ENCODE measurements at regions not wholly inside any gene's neighbourhood (a gene's known extent, or its start where the extent isn't known, plus 50 kb on each side); places are given as distances from the start of the nearest gene placed in this dataset.

DNA sequence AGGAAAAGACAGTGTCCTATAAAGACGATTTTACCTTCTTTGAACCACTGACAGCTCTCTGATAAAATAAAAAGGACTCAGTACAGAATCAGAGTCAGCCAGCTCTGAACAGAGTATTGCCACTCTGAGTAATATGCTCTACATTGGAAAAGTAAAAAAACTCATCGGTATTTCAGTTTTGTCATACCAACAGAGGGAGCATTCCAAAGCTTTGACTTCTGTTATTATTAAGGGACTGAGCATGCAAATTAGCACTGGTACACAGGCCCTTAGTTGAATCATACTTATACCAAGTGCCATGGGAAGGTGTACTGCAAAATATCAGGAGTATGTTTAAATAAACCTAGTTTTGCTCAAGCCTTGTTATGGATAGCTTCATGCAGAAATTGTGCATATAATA, 509.0 kb upstream of the KIF2B start:
- no peak overlapping the region for H3K4me2 ChIP-seq (ENCODE audit: low read length)
- H3K79me2 ChIP-seq (ENCODE audit: low read length): no peaks in the 10 kb centered on the region
- H3K9ac ChIP-seq (ENCODE audit: low read length): no peak overlapping the region
- no peak overlapping the region for H3K27ac ChIP-seq (ENCODE audit: low read length)
- H3K36me3 ChIP-seq (replicated peaks; ENCODE audit: low read depth, low read length): no peaks in the 10 kb centered on the region
- no peaks in the 10 kb centered on the region for H3K4me1 ChIP-seq (ENCODE audit: low read length)
- H2AFZ ChIP-seq (ENCODE audit: low read depth, low read length): no peak overlapping the region
- no peaks in the 10 kb centered on the region for H4K20me1 ChIP-seq (ENCODE audit: insufficient read depth, low read length)
- TF ChIP-seq, protein P1, sequence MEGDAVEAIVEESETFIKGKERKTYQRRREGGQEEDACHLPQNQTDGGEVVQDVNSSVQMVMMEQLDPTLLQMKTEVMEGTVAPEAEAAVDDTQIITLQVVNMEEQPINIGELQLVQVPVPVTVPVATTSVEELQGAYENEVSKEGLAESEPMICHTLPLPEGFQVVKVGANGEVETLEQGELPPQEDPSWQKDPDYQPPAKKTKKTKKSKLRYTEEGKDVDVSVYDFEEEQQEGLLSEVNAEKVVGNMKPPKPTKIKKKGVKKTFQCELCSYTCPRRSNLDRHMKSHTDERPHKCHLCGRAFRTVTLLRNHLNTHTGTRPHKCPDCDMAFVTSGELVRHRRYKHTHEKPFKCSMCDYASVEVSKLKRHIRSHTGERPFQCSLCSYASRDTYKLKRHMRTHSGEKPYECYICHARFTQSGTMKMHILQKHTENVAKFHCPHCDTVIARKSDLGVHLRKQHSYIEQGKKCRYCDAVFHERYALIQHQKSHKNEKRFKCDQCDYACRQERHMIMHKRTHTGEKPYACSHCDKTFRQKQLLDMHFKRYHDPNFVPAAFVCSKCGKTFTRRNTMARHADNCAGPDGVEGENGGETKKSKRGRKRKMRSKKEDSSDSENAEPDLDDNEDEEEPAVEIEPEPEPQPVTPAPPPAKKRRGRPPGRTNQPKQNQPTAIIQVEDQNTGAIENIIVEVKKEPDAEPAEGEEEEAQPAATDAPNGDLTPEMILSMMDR (IDR thresholded peaks at IDR 0.05; ENCODE audit: low read depth, low read length): no peak
- no peak for TF ChIP-seq EZH2phosphoT487 (IDR thresholded peaks at IDR 0.05; ENCODE audit: low read depth)
- H3K27me3 ChIP-seq (ENCODE audit: low read depth, low read length): no peaks in the 10 kb centered on the region
- no peak overlapping the region for H3K4me3 ChIP-seq (ENCODE audit: low read length)
- H3K9me3 ChIP-seq (ENCODE audit: insufficient read depth, low read length): no peaks in the 10 kb centered on the region

DNA sequence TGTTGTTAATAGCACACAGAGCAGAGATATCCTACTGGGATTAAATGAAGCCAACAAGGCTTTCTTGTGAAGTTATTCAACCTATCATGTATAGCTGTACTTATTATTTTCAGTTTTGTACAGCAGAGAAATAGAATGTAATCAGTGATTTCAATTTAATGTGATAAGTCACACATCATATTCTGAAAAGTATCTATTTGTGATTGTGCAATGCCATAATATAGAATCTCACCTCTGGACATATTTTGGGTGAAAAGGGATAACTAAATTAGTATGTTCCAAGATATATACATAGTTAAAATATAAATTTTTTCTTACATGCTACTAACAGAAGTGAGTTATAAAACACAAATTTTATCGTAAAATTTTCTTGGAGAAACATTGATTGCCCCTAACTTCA, 544.3 kb upstream of the KIF2B start:
- no peaks in the 10 kb centered on the region for H3K4me1 ChIP-seq (ENCODE audit: low read length)
- no peak overlapping the region for H3K27ac ChIP-seq (ENCODE audit: low read length)
- H3K79me2 ChIP-seq (ENCODE audit: low read length): no peaks in the 10 kb centered on the region
- no peaks in the 10 kb centered on the region for H3K9me3 ChIP-seq (ENCODE audit: insufficient read depth, low read length)
- no peak overlapping the region for H3K4me3 ChIP-seq (ENCODE audit: low read length)
- no peaks in the 10 kb centered on the region for H3K27me3 ChIP-seq (ENCODE audit: low read depth, low read length)
- no peaks in the 10 kb centered on the region for H4K20me1 ChIP-seq (ENCODE audit: insufficient read depth, low read length)
- H3K9ac ChIP-seq (ENCODE audit: low read length): no peak overlapping the region
- H3K4me2 ChIP-seq (ENCODE audit: low read length): no peak overlapping the region
- TF ChIP-seq EZH2phosphoT487 (IDR thresholded peaks at IDR 0.05; ENCODE audit: low read depth): no peak
- TF ChIP-seq, protein P1 (IDR thresholded peaks at IDR 0.05; ENCODE audit: low read depth, low read length): no peak
- H3K36me3 ChIP-seq (replicated peaks; ENCODE audit: low read depth, low read length): no peaks in the 10 kb centered on the region
- no peak overlapping the region for H2AFZ ChIP-seq (ENCODE audit: low read depth, low read length)

DNA sequence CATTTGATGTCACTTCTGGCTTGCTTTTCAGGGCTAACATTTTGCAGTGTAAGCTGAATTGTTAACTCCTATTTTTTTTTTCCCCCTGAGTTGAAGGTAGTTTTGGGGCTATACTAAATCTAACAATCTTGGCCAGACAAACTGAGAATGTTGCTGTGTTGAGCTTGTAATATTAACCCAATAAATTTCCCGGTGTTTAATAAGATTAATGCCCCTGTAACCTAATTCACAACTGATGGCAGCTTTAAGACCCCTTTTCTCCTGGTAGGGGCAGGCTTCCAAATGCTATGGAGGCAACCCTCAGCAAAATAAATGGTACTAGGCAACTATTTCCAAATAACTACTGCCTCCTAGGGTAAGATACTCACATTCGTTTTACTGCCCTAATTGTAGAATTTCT, 549.6 kb upstream of the KIF2B start:
- no peak overlapping the region for H3K4me3 ChIP-seq (ENCODE audit: low read length)
- no peak overlapping the region for H2AFZ ChIP-seq (ENCODE audit: low read depth, low read length)
- no peaks in the 10 kb centered on the region for H3K9me3 ChIP-seq (ENCODE audit: insufficient read depth, low read length)
- no peaks in the 10 kb centered on the region for H3K27me3 ChIP-seq (ENCODE audit: low read depth, low read length)
- H3K4me1 ChIP-seq (ENCODE audit: low read length): no peaks in the 10 kb centered on the region
- H3K79me2 ChIP-seq (ENCODE audit: low read length): no peaks in the 10 kb centered on the region
- H3K27ac ChIP-seq (ENCODE audit: low read length): no peak overlapping the region
- no peak overlapping the region for H3K4me2 ChIP-seq (ENCODE audit: low read length)
- no peaks in the 10 kb centered on the region for H3K36me3 ChIP-seq (replicated peaks; ENCODE audit: low read depth, low read length)
- no peak overlapping the region for H3K9ac ChIP-seq (ENCODE audit: low read length)
- no peak for TF ChIP-seq EZH2phosphoT487 (IDR thresholded peaks at IDR 0.05; ENCODE audit: low read depth)
- TF ChIP-seq, protein P1 (IDR thresholded peaks at IDR 0.05; ENCODE audit: low read depth, low read length): no peak
- H4K20me1 ChIP-seq (ENCODE audit: insufficient read depth, low read length): no peaks in the 10 kb centered on the region

DNA sequence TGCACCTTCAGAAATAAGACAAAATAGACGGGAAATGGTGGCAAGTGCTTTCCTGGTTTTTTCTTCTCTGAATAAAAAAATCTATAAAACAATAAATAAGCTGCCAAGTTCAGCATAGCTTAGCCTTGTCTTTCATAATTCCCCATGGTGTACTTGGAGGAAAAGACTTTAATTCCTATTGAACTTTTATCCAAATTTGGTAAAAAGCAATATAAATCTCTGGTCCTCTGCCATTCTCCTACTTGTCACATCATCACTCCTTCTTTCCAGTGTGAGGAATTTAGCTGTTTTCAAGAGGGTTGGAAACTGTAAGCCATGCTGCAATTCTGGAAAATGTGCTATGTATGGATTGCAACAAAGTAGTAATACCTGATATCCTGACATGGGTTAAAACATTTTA, 551.8 kb upstream of the KIF2B start:
- Histone ChIP-seq H3K36me3 (replicated peaks; ENCODE audit: low read depth, low read length) (no peaks in the 10 kb centered on the region), H3K4me1 (ENCODE audit: low read length) (no peaks in the 10 kb centered on the region), H3K9ac (ENCODE audit: low read length) (no peak overlapping the region), H3K27me3 (ENCODE audit: low read depth, low read length) (no peaks in the 10 kb centered on the region), H3K9me3 (ENCODE audit: insufficient read depth, low read length) (no peaks in the 10 kb centered on the region), H2AFZ (ENCODE audit: low read depth, low read length) (no peak overlapping the region), H3K79me2 (ENCODE audit: low read length) (no peaks in the 10 kb centered on the region), H4K20me1 (ENCODE audit: insufficient read depth, low read length) (no peaks in the 10 kb centered on the region), H3K4me2 (ENCODE audit: low read length) (no peak overlapping the region), H3K27ac (ENCODE audit: low read length) (no peak overlapping the region), H3K4me3 (ENCODE audit: low read length) (no peak overlapping the region)
- TF ChIP-seq, protein P1 (IDR thresholded peaks at IDR 0.05; ENCODE audit: low read depth, low read length): no peak
- no peak for TF ChIP-seq EZH2phosphoT487 (IDR thresholded peaks at IDR 0.05; ENCODE audit: low read depth)
